GM18861 (cell line): ENCODE measurements at regions not wholly inside any gene's neighbourhood (a gene's known extent, or its start where the extent isn't known, plus 50 kb on each side); places are given as distances from the start of the nearest gene placed in this dataset.

Source experiments
- ATAC-seq: cut with Tn5 transposase; IDR thresholded peaks from one replicate; pipeline ENCODE4 v1.9.1; 2021; ENCODE audit not compliant: unreplicated experiment

- no peak for ATAC-seq
Observed at GRCh38 chr11:92423115-92424034, 198.8 kb downstream of the FAT3 start.

DNA sequence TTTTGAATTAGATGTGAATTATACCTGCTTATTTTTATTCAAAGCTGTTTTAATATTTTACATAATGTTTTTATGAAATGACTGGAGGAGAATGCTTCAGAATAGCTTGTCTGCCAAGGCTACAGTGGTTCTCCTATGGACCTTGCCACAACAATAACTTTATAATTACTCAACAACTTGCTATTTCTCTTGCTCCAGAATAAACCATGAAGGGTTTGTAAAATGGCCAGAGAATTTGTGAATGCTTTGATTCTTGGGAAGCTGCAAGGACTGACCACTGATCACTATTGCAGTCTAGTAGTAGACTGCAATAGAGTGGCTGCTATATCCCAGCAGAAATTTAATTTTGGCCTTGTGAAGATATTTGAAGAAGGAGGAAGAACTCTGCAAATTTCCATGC lies 199.7 kb downstream of the FAT3 start:
- ATAC-seq: no peak

- ATAC-seq: no peak
Observed at GRCh38 chr11:92425127-92425526, 200.5 kb downstream of the FAT3 start.

DNA sequence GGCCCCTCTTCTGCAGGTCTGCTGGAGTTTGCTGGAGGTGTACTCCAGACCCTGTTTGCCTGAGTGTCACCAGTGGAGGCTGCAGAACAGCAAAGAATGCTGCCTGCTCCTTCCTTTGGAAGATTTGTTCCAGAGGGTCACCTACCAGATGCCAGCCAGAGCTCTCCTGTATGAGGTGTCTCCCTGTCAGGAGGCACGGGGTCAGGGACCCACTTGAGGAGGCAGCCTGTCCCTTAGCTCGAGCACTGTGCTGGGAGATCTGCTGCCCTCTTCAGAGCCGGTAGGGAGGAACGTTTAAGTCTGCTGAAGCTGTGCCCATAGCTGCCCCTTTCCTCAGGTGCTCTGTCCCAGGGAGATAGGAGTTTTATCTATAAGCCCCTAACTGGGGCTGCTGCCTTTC lies 207.9 kb downstream of the FAT3 start:
- ATAC-seq: no peak

GRCh38 chr11:92436034-92436920 lies 211.7 kb downstream of the FAT3 start:
- ATAC-seq: no peak

GRCh38 chr11:92439133-92439532 lies 214.5 kb downstream of the FAT3 start:
- ATAC-seq: no peak

- ATAC-seq: no peak
Observed at GRCh38 chr11:92440701-92441442, 216.3 kb downstream of the FAT3 start.

DNA sequence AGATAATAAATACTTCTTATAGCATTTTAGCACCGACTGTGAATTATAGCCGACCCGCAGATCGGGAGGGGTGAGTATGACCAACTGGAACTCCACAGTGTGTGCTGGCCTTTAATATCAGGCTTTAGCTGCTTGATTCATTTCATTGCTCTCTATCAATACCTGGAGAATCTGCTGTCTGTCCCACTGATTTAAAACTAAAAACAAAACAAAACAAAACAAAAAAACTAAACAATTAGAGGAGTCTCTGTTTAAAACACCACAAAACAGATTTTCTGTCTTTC lies 216.8 kb downstream of the FAT3 start:
- ATAC-seq: no peak

DNA sequence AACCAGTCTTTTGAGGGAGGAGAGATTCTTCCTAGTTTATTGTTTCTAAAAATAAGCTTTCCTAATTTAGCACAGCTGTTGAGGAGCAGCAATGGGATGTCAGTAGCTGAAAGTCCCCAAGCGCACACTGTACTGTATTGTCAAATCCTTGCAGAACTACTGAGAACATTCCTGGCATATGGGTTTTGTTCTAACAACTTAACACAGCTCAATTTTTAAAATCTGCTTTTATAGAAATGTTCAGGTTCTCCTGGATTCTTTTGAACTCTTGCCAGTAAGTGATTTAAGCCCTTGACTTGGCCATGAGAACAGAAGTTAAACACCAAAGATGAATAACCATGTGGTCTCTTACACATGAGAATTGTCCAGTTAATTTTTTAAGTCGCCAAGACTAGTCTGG lies 218.6 kb downstream of the FAT3 start:
- no peak for ATAC-seq

GRCh38 chr11:92447586-92447985 lies 223.0 kb downstream of the FAT3 start:
- no peak for ATAC-seq

DNA sequence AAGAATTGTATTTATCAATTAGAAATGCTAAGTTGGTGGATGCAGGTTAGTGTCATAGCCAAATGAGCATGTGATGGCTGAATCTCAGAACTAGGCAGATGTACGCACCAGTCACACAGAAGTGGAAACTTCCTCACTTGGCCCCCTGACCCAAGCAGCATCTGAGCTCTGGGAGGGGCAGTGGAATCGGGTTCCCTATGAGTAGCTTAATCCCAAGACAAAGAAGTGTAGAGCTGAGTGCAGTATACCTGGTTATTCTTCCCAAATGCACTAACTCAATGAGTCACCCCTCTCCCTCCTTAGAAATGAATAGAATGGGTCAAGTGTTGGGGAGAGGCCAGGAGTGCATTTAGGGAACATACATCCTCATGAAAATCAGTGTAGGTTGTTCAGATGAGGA lies 224.6 kb downstream of the FAT3 start:
- ATAC-seq: no peak

DNA sequence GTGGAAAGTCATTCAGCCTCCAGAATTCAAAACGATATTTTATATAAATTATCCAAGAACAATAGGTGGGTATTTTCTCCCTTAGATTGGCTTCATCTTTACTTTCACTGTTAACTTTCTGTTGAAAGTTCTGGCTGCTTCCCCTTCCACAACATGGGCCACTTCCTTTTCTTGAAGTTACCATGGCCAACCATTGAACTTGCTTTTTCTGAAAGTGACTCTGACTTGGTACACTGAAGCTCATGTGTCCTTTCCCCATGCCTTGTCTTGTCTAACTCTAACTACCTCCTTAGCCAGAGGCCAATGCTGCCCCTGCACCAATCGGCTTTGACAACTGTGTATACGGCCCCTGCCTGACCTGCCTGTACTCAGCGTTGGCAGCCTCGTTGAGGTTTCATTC lies 225.2 kb downstream of the FAT3 start:
- ATAC-seq: no peak

GRCh38 chr11:92451063-92451462 lies 226.4 kb downstream of the FAT3 start:
- ATAC-seq: no peak

GRCh38 chr11:92453055-92453454 lies 228.4 kb downstream of the FAT3 start:
- no peak for ATAC-seq

DNA sequence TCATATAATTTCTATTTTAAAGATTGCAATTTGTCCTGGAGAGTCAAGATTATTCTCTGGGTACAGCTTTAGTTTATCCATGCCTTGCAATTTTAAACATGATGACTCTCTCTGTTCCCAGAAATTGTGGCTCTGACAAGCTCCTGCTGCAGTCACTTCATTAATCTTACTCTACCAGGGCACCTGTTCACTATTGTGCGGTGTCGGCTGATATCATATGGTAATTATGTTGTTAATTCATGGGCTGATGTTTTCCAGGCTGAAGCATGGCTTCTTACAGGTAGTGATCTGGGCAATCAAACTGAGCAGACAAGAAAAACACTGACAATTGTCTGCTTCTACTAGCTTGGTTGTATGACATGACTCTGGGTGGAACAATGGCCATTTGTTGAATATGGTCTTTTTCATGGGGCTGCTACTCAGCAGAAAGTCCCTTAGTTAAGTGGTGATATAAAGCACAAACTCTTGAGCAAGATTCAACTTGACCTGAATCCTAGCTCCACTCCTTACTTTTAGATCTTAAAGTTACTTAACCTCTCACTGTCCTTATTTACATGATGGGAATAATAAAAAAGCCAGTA lies 230.7 kb downstream of the FAT3 start:
- ATAC-seq: no peak

DNA sequence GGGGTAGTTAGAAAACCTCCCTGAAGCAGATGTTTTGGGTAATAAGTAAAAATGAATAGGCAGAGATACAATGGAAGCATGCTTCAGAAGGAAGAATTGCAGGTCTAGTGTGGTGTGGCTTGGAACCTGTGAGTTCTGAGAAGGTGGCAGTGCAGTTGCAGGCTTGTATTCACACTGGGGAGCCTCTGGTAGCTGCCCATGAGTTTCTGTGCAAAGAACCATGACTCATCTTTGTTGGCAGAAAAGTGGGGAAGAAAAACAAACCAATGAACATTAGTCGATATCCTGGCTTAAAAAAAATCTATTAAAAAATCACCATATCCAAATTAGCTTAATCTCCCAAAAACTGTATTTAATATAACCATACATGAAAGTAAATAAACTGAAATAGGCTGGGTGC lies 232.6 kb downstream of the FAT3 start:
- no peak for ATAC-seq

DNA sequence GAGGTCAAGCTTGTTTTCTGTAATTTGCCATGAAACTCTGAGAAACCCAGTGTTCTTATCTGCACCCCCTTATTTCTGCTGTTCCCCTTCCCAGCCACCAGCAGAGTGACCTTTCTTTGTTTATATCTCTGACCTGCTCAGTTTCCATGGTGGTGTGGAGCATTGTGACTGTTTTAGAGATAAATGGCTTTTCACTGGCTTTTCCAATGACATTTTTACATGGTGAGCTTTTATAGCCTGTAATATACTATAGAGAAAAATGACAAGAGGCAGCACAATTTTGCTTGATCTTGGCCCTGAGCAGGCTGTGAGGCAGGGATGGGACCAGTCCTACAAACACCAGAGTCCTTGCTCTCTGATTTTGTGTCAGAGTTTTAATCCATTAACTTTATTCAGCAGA lies 233.9 kb downstream of the FAT3 start:
- ATAC-seq: no peak

GRCh38 chr11:92460213-92460612 lies 235.6 kb downstream of the FAT3 start:
- no peak for ATAC-seq

DNA sequence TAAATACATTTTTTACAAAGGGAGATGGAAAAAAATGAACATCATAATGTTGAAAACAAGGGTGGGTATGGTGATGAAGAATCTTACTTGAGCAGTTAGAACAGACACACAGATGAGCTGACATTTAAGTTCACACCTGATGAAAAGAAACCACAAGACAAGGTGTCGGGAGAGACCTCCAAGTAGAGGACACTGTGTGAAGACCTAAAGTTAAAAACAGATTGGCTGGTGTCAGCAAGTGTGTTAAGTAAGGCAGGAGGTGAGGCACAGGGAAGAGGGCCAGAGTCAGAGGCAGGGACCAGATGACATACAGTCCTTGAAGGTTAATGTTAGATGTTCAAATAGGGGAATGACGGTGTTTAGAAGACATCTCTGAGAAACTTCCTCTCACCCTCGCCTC lies 236.8 kb downstream of the FAT3 start:
- no peak for ATAC-seq

DNA sequence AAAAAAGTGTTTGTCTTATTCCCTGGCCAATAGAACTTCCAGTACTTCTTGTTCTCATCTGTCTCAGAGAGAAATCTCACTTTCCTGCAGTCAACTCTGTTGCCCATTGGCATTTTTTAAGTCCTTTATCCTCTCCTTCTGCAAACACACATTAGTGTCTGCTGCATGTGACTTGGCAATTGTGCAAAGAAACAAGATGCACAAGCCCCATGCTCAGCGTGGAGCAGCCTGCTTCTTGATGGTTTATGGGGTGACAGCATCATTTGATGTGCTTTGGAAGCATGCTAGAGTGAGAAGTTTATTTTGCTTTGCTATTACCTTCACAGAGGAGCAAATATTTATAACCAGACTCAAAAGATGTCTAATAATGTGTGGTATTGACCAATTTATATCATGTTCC lies 238.2 kb downstream of the FAT3 start:
- ATAC-seq: no peak

DNA sequence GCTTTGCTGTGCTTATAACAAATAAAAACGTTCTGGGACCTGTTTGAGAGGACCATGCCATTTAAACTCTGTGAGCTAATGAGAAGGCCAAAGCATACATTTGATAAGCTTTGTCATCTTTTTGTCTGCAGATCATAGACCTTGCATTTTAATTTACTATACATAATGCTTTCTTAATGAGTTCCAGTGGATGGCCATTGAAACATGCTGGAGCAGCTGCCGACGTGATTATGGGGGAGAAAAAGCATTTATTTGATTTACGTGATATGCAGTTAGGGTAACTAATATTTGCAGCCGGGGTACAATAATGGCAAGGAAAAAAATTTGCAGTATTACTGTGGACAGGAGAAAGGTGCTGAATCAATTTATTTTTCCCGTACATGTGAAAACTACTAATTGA lies 240.2 kb downstream of the FAT3 start:
- ATAC-seq: no peak
